Suprapubic skin (tissue), 4 donors: ENCODE measurements at regions not wholly inside any gene's neighbourhood (a gene's known extent, or its start where the extent isn't known, plus 50 kb on each side); places are given as distances from the start of the nearest gene placed in this dataset.

Source experiments
- DNase-seq, 2 donors: peaks; one replicate each; pipeline ENCODE4 v3.0.0-alpha.2; 2019; ENCODE audit warnings: low spot score in 2 of 2
- H3K27ac ChIP-seq: fragments of 200-600 bp; sonication (generic); one replicate; pipeline ENCODE4 v1.5.1; 2019
- H3K27me3 ChIP-seq: fragments of 200-600 bp; sonication (generic); one replicate; pipeline ENCODE4 v1.5.1; 2019
- H3K36me3 ChIP-seq: fragments of 200-600 bp; sonication (generic); one replicate; pipeline ENCODE4 v1.5.1; 2019
- H3K4me1 ChIP-seq: fragments of 200-600 bp; sonication (generic); one replicate; pipeline ENCODE4 v1.5.1; 2019
- H3K4me3 ChIP-seq: fragments of 200-600 bp; sonication (generic); one replicate; pipeline ENCODE4 v1.5.1; 2019; ENCODE audit warnings: mild to moderate bottlenecking
- H3K9me3 ChIP-seq: fragments of 200-600 bp; sonication (generic); one replicate; pipeline ENCODE4 v1.5.1; 2019
- EP300 ChIP-seq: sonication (generic); formaldehyde crosslinking; IDR thresholded peaks from one replicate; pipeline ENCODE4 v1.6.1; 2017; ENCODE audit warnings: antibody characterized with exemption
- POLR2A ChIP-seq, 2 donors: fragments of 450-650 bp; IDR thresholded peaks; one replicate each; pipeline ENCODE4 v1.6.1; 2017; ENCODE audit warnings: antibody characterized with exemption in 2 of 2, mild to moderate bottlenecking in 2 of 2, moderate library complexity in 2 of 2
- POLR2AphosphoS5 ChIP-seq, 3 donors: sonication (generic); formaldehyde crosslinking; IDR thresholded peaks; one replicate each; pipeline ENCODE4 v1.6.1; 2017; ENCODE audit warnings: antibody characterized with exemption in 3 of 3
- WGBS: methylation state at CpG from one replicate; pipeline ENCODE4 v1.1.5; 2018; 5-methylcytosine and 5-hydroxymethylcytosine counted together
- TF ChIP-seq, protein P1 (sequence below), 2 donors: fragments of 200-600 bp in 1 of 2; fragments of 450-650 bp in 1 of 2; sonication (generic) in 1 of 2; IDR thresholded peaks; one replicate each; pipeline ENCODE4 v1.5.1; 2016 to 2019; ENCODE audit warnings: antibody characterized with exemption in 2 of 2, mild to moderate bottlenecking in 1 of 2, moderate library complexity in 1 of 2

DNA sequence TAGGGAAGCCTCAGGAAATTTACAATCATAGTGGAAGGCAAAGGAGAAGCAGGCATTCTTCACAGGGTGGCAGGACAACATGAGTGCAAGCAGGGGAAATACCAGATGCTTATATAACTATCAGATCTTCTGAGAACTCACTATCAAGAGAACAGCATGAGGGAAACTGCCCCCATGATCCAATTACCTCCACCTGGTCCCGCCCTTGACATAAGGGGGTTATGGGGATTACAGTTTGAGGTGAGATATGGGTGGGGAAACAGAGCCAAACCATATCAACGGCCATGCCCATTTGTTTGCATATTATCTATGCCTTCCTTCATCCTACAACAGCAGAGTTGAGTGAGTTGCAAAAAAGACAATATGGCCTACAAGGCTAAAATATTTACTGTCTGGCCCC, 140.2 kb upstream of the CCDC196 start:
- H3K4me1 ChIP-seq = no peaks in the 10 kb centered on the region

DNA sequence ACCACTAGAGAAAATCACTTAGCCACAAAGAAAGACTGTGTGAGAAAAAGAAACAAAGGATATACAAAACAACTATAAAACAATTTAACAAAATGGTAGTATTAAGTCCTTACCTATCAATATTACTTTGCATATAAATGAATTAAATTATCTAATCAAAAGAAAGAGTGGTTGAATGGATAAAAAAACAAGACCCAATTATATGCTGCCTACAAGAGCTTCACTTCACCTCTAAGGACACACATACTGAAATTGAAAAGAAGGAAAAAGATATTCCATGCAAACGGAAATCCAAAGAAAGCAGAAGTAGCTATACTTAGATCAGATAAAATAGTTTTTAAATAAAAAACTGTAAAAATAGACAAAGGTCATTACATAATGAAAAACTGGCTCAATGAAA, 134.9 kb upstream of the CCDC196 start:
- DNase-seq = no peak
- TF ChIP-seq POLR2AphosphoS5 (IDR thresholded peaks at IDR 0.05) = no peak
- Histone ChIP-seq H3K9me3 (peaks cover 15% of the 10 kb centered on the region), H3K36me3 (no peaks in the 10 kb centered on the region), H3K27ac (no peak overlapping the region), H3K4me1 (no peaks in the 10 kb centered on the region), H3K4me3 (no peak overlapping the region), H3K27me3 (no peaks in the 10 kb centered on the region)
- WGBS = 76% methylated on average over 1 of the region's 1 CpG

More for the DNA sequence above, 140.2 kb upstream of the CCDC196 start:
- H3K27me3 ChIP-seq = no peaks in the 10 kb centered on the region
- 85% methylated on average over 2 of the region's 2 CpGs for WGBS
- DNase-seq = no peak
- no peak overlapping the region for H3K4me3 ChIP-seq
- no peaks in the 10 kb centered on the region for H3K36me3 ChIP-seq
- no peak for TF ChIP-seq EP300
- TF ChIP-seq, protein P1, sequence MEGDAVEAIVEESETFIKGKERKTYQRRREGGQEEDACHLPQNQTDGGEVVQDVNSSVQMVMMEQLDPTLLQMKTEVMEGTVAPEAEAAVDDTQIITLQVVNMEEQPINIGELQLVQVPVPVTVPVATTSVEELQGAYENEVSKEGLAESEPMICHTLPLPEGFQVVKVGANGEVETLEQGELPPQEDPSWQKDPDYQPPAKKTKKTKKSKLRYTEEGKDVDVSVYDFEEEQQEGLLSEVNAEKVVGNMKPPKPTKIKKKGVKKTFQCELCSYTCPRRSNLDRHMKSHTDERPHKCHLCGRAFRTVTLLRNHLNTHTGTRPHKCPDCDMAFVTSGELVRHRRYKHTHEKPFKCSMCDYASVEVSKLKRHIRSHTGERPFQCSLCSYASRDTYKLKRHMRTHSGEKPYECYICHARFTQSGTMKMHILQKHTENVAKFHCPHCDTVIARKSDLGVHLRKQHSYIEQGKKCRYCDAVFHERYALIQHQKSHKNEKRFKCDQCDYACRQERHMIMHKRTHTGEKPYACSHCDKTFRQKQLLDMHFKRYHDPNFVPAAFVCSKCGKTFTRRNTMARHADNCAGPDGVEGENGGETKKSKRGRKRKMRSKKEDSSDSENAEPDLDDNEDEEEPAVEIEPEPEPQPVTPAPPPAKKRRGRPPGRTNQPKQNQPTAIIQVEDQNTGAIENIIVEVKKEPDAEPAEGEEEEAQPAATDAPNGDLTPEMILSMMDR (IDR thresholded peaks at IDR 0.05) = no peak
- no peak for TF ChIP-seq POLR2AphosphoS5 (IDR thresholded peaks at IDR 0.05)
- no peak for TF ChIP-seq POLR2A (IDR thresholded peaks at IDR 0.05)
- no peak overlapping the region for H3K27ac ChIP-seq
- H3K9me3 ChIP-seq = peaks cover 15% of the 10 kb centered on the region

DNA sequence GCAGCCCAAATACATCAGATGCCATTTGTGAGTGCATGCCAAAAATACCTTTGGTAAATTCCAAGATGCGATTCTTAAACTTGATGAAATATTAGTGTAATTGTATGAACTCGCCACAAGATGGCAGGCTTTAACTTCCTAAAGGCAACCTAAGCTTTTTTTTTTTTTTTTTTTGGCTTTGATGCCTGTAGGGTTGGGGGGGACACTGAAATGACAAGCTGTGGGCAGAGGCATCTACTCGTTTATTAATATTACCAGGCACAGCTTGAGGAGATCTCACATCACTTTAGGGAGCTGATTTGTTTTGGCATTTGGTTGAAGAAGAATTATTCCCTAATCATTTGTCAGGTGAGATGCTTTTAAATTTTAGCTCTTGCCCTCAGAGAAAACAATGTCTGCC, 126.7 kb upstream of the CCDC196 start:
- Histone ChIP-seq H3K36me3 (no peaks in the 10 kb centered on the region), H3K4me3 (no peak overlapping the region), H3K4me1 (no peaks in the 10 kb centered on the region), H3K27ac (no peak overlapping the region), H3K27me3 (no peaks in the 10 kb centered on the region), H3K9me3 (no peaks in the 10 kb centered on the region)
- DNase-seq = no peak
- 0% methylated on average over 3 of the region's 3 CpGs for WGBS
- TF ChIP-seq POLR2A (IDR thresholded peaks at IDR 0.05) = no peak
- TF ChIP-seq, protein P1 (IDR thresholded peaks at IDR 0.05) = peak; percentile 26 to 43

DNA sequence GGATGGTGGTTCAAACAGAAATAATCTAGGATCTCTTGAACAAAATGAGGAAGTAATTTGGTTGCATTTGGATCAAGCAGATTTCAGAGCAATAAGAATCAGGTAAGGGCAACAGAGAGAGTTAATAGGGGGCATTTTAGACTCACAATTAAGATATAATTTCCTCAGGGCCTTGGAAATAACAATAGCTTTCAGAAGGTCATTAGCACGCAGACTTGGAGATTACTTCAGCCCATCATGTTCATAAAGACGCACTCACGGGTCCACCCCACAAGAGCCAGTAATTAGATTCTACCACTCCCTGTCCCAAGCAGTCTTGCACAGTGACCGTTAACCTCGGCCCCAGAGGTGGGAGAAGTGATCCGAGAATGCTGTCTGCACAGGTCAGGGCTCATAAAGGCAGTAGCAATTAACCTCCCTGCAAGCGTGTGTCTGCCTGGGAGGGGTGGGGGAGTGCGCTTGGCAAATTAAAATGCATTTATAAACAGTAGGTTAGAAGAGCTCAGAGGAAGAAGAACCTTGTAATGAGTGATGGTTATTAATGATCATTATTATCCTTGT, 125.7 kb upstream of the CCDC196 start:
- no peaks in the 10 kb centered on the region for H3K36me3 ChIP-seq
- H3K27me3 ChIP-seq = no peaks in the 10 kb centered on the region
- WGBS = 57% methylated on average over 8 of the region's 8 CpGs
- TF ChIP-seq POLR2A (IDR thresholded peaks at IDR 0.05) = no peak
- TF ChIP-seq, protein P1 (IDR thresholded peaks at IDR 0.05) = no peak
- TF ChIP-seq EP300 = no peak
- no peak for TF ChIP-seq POLR2AphosphoS5 (IDR thresholded peaks at IDR 0.05)
- no peak overlapping the region for H3K27ac ChIP-seq
- H3K4me3 ChIP-seq = no peak overlapping the region
- H3K4me1 ChIP-seq = no peaks in the 10 kb centered on the region
- DNase-seq = no peak
- no peaks in the 10 kb centered on the region for H3K9me3 ChIP-seq

DNA sequence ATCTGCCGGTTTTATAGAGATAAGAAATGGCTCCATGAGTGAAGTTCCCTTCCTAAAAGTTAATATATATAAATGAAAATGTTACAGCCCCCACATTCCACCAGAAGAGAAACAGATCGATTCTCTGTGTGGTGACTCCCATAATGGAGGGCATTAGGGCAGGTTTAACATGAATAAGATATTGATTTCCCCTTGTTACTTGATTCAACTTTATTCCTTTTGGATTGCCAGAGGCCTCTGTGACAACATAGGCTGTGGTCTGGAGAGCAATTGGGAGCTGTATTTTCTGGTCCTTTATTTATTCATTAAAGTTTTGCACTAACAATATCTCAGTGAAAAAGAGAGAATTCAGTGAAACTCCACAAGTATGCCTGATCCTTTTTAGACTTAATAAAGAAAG, 125.2 kb upstream of the CCDC196 start:
- no peak overlapping the region for H3K4me3 ChIP-seq
- WGBS = 57% methylated on average over 2 of the region's 2 CpGs

More for the DNA sequence above, 125.2 kb upstream of the CCDC196 start:
- H3K9me3 ChIP-seq = no peaks in the 10 kb centered on the region
- H3K4me1 ChIP-seq = no peaks in the 10 kb centered on the region
- TF ChIP-seq POLR2A (IDR thresholded peaks at IDR 0.05) (no peak), EP300 (no peak), POLR2AphosphoS5 (IDR thresholded peaks at IDR 0.05) (no peak)
- TF ChIP-seq, protein P1 (IDR thresholded peaks at IDR 0.05) = no peak
- H3K36me3 ChIP-seq = no peaks in the 10 kb centered on the region
- H3K27ac ChIP-seq = no peak overlapping the region
- no peaks in the 10 kb centered on the region for H3K27me3 ChIP-seq
- DNase-seq = no peak
